CD4-positive, alpha-beta T cell treated with Interferon gamma for 1 hour (primary cell): ENCODE measurements at regions not wholly inside any gene's neighbourhood (a gene's known extent, or its start where the extent isn't known, plus 50 kb on each side); places are given as distances from the start of the nearest gene placed in this dataset.
"Not testable (repeated sequence)": the region's sequence is repeated elsewhere in the genome, so short reads cannot be mapped to it uniquely, and the experiment has no call there.

ENCODE experiments used
- DNase-seq: peaks from one replicate; pipeline ENCODE4 v3.0.0-alpha.2; 2020

DNA sequence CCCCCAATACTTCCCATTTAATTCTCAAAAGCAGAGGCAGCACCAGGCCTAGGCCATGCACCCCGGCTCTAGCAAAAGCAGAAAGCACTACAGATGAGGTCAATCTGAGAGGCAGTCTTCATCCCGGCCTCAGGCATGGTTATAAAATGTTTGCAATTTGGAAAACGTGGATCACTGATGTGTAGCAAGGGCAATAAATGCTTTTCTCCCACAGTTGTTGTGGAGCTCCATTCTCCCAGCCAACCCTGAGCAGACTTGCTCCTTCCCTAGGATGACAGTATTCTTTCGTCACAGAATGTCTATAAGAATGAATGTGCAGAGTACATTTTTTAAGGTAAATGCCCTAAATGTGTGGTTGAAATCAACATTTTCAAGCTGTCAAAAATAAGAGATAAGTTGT is 157.3 kb upstream of the DAPK1 start:
- DNase-seq, result no peak

DNA sequence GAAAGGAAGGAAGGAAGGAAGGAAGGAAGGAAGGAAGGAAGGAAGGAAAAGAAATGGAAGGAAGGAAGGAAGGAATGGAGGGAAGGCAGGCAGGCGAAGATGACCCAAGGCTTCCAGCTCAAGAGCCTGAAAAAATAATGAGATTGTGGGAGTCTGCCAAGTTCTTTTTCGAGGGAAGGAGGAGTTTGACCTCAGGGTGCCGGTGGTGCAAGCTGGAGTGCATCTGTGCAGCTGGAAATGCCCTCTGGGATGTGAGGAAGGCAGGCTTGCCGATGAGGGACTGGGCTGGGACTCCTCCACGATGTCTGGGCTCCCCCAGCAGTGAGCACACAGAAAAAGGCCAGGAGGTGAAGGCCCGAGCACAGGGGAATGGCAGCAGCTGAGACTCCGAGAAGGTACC is 154.9 kb upstream of the DAPK1 start:
- DNase-seq, result no peak

GRCh38 chr9:87343816-87344430 is 153.7 kb upstream of the DAPK1 start:
- no peak for DNase-seq

DNA sequence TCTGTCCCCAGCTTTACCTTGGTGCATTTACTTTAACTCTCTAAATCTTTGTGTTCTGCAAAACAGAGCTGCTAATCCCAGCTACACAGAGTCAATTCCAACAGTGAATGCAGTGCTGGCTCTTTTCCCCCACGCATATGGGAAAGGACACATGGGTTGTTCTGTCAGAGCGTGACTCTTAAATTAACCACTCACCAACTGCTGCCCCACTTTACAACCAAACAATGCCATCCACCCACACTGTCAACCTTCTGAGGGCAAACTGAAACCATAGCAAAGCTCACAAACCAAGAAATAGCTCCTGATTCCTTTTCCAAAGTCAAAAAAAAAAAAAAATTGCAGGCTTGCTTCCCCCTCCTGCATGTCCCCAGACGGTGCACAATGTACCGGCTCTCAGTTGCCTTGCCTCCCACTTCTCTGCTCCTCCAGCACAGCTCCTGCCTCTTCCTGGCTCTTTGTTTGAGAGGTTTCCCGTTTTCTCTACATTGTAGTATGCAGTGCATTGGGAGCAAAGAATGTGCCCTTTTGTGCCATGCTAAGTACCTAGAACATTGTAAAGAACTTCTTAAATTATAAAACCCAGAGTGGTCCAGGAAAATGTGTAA is 151.5 kb upstream of the DAPK1 start:
- no peak for DNase-seq

- no peak for DNase-seq
These were observed 146.8 kb upstream of the DAPK1 start for GRCh38 chr9:87350915-87351314.

GRCh38 chr9:87353301-87353700 is 144.4 kb upstream of the DAPK1 start:
- DNase-seq, result no peak

GRCh38 chr9:87354147-87354546 is 143.5 kb upstream of the DAPK1 start:
- DNase-seq, result no peak

- DNase-seq, result no peak
These were observed 140.1 kb upstream of the DAPK1 start for GRCh38 chr9:87357600-87357999.

GRCh38 chr9:87359264-87359663 is 138.4 kb upstream of the DAPK1 start:
- DNase-seq, result no peak

DNA sequence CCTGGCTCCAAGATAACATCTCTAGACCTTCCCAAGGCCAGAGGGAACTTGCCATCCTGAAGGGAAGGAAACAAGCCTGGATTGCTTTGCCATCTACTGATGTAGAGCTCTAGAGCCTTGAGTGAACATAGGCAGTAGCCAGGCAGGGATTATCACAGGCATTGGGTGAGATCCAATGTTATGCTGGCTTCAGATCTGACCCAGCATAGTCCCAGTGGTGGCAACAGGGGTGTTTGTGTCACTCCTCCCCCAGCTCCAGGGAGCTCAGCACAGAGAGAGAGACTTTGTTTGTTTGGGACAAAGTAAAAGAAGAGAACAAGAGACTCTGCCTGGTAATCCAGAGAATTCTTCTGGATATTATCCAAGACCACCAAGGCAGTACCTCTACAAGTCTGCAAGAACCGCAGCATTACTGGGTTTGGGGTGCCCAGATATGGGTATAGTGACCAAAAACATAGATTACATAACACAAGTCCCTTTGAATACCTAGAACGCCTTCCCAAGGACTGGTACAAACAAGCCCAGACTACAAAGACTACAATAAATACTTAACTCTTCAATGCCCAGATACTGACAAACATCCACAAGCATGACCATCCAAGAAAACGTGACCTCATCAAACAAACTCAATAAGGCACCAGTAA is 137.6 kb upstream of the DAPK1 start:
- no peak for DNase-seq

DNA sequence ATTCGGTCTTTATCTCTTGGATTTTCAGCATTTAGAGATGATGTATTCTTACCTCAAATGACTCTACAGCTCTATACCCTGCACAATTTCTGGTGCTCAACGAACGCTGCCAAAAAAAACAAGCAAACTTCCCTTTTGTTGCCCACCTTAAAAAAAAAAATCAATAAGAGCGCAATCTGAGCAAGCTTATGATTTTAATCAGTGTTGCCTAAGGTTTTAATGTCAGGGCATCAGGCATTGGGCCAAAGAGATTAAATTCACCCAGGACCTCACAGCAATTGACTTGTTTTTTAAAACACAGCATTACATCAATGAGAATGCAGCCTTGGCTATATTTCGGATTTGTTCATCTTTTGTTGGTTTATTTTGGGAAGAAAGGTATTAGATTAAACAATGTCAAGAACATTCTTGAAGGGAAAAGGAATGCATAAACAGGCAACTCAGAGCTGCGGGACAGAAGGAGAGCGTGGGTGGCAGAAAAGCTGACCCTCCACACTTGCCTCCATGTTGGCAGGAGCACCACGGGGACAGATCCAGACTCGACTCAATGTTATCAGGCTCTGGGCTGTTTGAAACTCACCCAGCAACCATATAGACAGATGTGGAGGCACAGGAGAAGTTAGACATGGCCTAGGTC is 127.5 kb upstream of the DAPK1 start:
- no peak for DNase-seq

- DNase-seq, result no peak
These were observed 125.8 kb upstream of the DAPK1 start for GRCh38 chr9:87371795-87372355.

DNA sequence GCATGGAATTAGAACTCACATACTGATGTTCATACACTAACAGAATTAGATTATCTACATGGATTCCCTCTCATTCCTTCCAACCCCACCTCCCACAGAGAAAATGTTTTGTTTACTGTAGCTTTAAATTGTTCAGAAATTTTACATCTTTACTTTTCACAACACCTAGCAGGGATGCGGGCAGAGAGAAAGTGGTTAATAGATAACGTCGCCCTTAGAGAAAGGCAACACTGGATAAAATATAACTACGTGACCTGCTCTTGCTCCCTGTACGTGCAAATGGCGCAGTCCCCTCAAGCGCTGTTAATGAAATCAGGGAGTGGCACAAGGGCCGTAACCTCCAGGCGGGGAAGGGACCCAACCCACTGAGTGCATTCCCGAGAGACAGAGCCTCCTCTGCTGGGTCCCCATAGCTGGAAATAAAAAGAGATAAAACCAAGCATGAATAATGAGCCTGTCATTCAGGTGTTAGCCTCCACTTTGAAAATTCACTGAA is 125.3 kb upstream of the DAPK1 start:
- no peak for DNase-seq

DNA sequence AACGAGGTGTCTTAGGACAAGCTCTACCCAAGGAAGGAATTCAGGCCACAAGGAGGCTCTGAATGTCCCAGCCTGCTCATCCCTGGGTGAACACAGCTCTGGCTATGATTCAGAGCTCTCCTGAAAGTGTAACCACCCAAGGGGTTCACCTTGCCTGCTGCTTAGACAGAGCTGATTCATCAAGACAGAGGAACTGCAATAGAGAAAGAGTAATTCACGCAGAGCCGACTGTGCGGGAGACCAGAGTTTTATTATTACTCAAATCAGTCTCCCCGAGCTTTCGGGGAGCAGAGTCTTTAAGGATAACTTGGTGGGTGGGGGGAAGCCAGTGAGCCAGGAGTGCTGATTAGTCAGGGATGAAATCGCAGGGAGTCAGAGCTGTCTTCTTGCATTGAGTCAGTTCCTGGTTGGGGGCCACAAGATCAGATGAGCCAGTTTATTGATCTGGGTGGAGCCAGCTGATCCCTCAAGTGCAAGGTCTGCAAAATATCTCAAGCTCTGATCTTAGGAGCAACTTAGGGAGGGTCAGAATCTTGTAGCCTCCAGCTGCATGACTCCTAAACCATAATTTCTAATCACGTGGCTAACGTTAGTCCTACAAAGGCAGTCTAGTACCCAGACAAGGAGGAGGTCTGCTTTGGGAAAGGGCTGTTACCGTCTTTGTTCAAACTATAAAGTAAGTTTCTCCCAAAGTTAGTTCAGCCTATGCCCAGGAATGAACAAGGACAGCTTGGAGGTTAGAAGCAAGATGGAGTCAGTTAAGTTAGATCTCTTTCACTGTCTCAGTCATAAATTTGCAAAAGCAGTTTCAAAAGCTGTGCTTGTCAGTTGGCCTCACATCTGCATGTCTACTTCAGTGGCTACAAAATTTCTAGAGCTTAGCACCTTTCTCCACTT is 123.4 kb upstream of the DAPK1 start:
- DNase-seq, result not testable (repeated sequence)

DNA sequence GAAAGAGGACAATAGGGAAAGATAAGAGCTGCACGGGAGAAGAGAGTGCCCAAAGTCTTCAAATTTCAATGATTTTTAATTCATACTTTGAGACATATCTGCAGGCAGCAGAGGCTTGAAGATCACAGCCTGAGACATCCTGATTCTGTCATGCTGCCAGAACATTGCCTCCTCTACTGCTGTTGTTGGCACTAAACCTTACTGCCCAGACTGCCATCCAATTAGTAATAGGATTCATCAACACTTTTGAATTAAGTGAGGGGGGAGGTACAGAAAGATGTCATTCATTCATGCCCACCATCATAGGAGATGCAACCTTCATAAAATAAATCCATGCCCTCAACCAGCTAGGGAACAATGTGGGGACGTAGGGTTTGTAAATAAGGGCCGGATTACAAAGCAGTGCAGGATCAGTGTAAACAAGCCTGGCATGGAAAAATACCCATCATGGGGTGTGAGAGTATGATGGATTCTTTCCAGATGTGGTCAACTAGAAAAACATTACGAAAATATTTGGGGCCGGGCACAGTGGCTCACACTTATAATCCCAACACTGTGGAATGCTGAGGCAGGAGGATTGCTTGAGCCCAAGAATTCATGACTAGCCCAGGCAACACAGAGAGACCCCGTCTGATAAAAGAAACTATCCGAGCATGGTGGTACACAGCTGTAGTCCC is 122.1 kb upstream of the DAPK1 start:
- DNase-seq, result no peak

DNA sequence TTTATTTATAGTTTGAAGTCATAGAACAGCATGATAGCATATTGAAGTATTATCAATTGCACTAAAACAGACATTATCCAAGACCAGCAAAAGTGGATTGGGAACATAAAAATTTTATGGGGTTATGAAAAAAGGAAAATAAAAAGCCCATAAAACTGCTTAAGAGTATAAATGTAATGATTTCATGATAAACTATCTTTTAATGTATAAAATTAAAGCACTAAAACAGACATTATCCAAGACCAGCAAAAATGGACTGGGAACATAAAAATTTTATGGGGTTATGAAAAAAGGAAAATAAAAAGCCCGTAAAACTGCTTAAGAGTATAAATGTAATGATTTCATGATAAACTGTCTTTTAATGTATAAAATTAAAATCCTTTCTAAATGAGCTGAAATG is 119.0 kb upstream of the DAPK1 start:
- no peak for DNase-seq

DNA sequence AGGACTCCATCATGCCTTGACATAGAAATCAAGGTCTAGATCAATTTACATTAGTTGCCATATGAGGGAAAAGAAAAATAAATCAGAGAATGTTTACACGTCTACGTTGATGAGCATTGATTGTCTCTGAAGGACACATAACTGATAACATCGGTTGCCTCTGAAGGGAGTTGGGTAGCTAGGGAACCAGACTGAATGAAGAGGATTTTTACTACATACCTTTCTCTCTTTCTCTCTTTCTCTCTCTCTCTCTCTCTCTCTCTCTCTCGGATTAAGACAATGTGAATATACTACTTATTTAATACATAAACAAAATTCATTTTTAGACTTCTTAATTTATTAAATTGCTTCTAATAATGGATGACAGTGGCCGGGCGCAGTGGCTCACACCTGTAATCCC is 118.4 kb upstream of the DAPK1 start:
- no peak for DNase-seq

DNA sequence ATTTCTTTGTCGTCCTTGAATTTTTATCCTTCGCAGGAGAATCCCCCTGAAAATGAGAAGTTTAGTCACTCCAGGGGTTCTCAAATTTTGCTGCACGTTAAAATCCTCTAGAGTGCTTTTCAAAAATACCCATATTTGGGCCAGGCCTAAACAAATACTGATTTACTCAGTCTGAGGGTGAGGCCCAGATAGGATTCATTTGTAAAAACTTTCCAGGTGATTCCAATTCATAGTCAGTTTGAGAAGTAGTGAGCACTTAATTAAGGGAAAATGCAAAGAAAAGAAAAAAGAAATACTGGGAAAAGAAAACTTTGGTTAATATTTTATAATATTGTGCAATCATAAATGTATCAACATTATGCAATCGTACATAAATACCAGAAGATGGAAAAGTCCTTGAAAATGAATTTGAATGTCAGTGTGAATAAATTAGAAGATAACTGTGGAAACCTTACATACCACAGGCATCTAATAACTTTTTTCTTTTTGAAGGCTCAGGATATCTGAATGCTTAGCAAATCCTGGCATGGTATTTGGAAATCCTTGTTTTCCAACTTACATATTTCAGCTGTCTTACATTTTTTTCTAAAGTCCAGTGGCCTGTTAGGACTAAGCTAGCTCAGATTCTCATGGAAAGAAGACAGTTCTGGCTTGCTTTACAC is 116.5 kb upstream of the DAPK1 start:
- DNase-seq, result no peak

DNA sequence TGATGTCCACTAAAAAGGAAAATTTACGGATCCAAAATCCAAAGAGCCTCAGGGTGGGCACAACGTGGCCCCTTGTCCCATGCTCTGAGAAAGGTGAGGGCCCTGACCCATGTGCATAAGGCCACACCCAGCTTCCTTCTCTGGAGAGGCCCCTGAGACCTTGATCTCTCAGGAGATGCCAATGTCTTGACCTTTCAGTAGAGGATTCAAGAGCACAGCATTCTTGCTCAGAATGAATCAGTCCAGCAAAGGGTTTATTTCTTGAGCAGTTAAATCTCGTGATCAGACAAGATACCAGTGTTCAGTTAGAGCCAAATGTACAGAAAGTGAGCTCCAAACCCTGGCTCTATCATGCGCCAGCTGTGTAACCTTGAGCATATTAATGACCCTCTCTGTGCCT is 115.9 kb upstream of the DAPK1 start:
- DNase-seq, result no peak

DNA sequence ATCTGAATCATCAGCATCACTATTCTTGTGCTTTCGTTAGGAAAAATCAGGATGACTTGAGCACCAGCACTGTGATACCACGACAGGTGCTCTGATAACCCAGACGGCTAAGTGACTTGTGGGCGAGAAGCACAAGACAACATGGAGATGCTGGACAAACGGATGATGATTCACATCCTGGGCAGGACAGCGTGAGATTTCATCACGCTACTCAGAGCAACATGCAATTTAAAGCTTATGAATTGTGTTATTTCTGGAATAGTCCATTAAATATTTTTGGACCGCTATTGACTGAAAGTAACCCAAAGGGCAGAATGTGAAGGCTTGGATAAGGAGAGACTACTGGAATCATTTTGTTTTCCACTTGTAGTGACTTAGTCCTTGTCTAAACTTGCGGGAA is 114.8 kb upstream of the DAPK1 start:
- peak; percentile 10 for DNase-seq

- DNase-seq, result no peak
These were observed 114.1 kb upstream of the DAPK1 start for GRCh38 chr9:87383344-87384150.
